H9 (cell line): ENCODE measurements at regions not wholly inside any gene's neighbourhood (a gene's known extent, or its start where the extent isn't known, plus 50 kb on each side); places are given as distances from the start of the nearest gene placed in this dataset.

Experiments used
- DNase-seq: peaks from one replicate; pipeline ENCODE4 v3.0.0-alpha.2; 2017
- H2AFZ ChIP-seq: one replicate; pipeline ENCODE4 v1.6.1; 2013; ENCODE audit warnings: mild to moderate bottlenecking, low read length, control low read depth, moderate library complexity
- H2AK5ac ChIP-seq: 2 replicates; pipeline ENCODE4 v1.6.1; 2013; ENCODE audit warnings: low read length, control low read depth, mixed read lengths; ENCODE audit not compliant: insufficient read length
- H2BK120ac ChIP-seq: one replicate; pipeline ENCODE4 v1.6.1; 2013; ENCODE audit warnings: low read depth, mild to moderate bottlenecking, low read length, control low read depth, inconsistent platforms; ENCODE audit not compliant: poor library complexity, severe bottlenecking
- H2BK12ac ChIP-seq: 2 replicates; pipeline ENCODE4 v1.6.1; 2013; ENCODE audit warnings: low read length, control low read depth, mixed read lengths, low read depth; ENCODE audit not compliant: insufficient read length
- H2BK15ac ChIP-seq: 2 replicates; pipeline ENCODE4 v1.6.1; 2013; ENCODE audit warnings: low read depth, low read length, control low read depth
- H2BK20ac ChIP-seq: one replicate; pipeline ENCODE4 v1.6.1; 2013; ENCODE audit warnings: low read depth, mild to moderate bottlenecking, low read length, control low read depth, inconsistent platforms; ENCODE audit not compliant: poor library complexity, severe bottlenecking
- H2BK5ac ChIP-seq: 2 replicates; pipeline ENCODE4 v1.6.1; 2013; ENCODE audit warnings: low read length, control low read depth, mixed read lengths; ENCODE audit not compliant: insufficient read length
- H3K14ac ChIP-seq: 2 replicates; pipeline ENCODE4 v1.6.1; 2013; ENCODE audit warnings: low read length, control low read depth; ENCODE audit not compliant: insufficient read depth
- H3K18ac ChIP-seq: 2 replicates; pipeline ENCODE4 v1.6.1; 2013; ENCODE audit warnings: low read depth, mild to moderate bottlenecking, mixed read lengths, low read length, control low read depth; ENCODE audit not compliant: insufficient read length
- H3K23ac ChIP-seq: 2 replicates; pipeline ENCODE4 v1.6.1; 2013; ENCODE audit warnings: low read length, control low read depth, mixed read lengths, low read depth; ENCODE audit not compliant: insufficient read length
- H3K23me2 ChIP-seq: 2 replicates; pipeline ENCODE4 v1.6.1; 2013; ENCODE audit warnings: low read depth, mild to moderate bottlenecking, mixed read lengths, low read length, control low read depth; ENCODE audit not compliant: insufficient read length, poor library complexity, severe bottlenecking
- H3K27ac ChIP-seq: 2 replicates; pipeline ENCODE4 v1.5.1; 2013; ENCODE audit warnings: low read length, control low read depth, mixed read lengths, low read depth; ENCODE audit not compliant: insufficient read length
- H3K27me3 ChIP-seq: 2 replicates; pipeline ENCODE4 v1.6.1; 2013; ENCODE audit warnings: low read length, control low read depth, inconsistent platforms; ENCODE audit not compliant: insufficient read depth
- H3K4ac ChIP-seq: 2 replicates; pipeline ENCODE4 v1.6.1; 2013; ENCODE audit warnings: low read depth, mild to moderate bottlenecking, control low read depth, inconsistent platforms, low read length, moderate library complexity
- H3K4me1 ChIP-seq: 2 replicates; pipeline ENCODE4 v1.6.1; 2013; ENCODE audit warnings: low read length, control low read depth, inconsistent platforms; ENCODE audit not compliant: insufficient read depth
- H3K4me2 ChIP-seq: 2 replicates; pipeline ENCODE4 v1.6.1; 2013; ENCODE audit warnings: low read length, control low read depth, mixed read lengths; ENCODE audit not compliant: insufficient read length, insufficient read depth
- H3K56ac ChIP-seq: 2 replicates; pipeline ENCODE4 v1.6.1; 2013; ENCODE audit warnings: low read depth, mild to moderate bottlenecking, mixed read lengths, low read length, control low read depth; ENCODE audit not compliant: insufficient read length
- H3K79me1 ChIP-seq: 2 replicates; pipeline ENCODE4 v1.6.1; 2013; ENCODE audit warnings: low read depth, mild to moderate bottlenecking, moderate library complexity, low read length, control low read depth, inconsistent platforms; ENCODE audit not compliant: insufficient read depth, poor library complexity, severe bottlenecking
- H3K79me2 ChIP-seq: 2 replicates; pipeline ENCODE4 v1.6.1; 2013; ENCODE audit warnings: low read length, control low read depth, inconsistent platforms; ENCODE audit not compliant: insufficient read depth
- H3K9ac ChIP-seq: 2 replicates; pipeline ENCODE4 v1.6.1; 2013; ENCODE audit warnings: low read length, control low read depth, mixed read lengths; ENCODE audit not compliant: insufficient read length; ENCODE audit errors: extremely low read depth
- H3K9me3 ChIP-seq: one replicate; pipeline ENCODE4 v1.6.1; 2013; ENCODE audit warnings: low read depth, low read length, inconsistent platforms; ENCODE audit not compliant: control insufficient read depth
- H3T11ph ChIP-seq: one replicate; pipeline ENCODE4 v1.6.1; 2013; ENCODE audit warnings: mild to moderate bottlenecking, low read length, control low read depth, inconsistent platforms
- H4K20me1 ChIP-seq: one replicate; pipeline ENCODE4 v1.6.1; 2013; ENCODE audit not compliant: control insufficient read depth, insufficient read length, insufficient read depth
- H4K5ac ChIP-seq: 2 replicates; pipeline ENCODE4 v1.6.1; 2013; ENCODE audit warnings: low read depth, mild to moderate bottlenecking, mixed read lengths, low read length, control low read depth; ENCODE audit not compliant: insufficient read length
- H4K8ac ChIP-seq: replicated peaks from 2 replicates; pipeline ENCODE4 v1.6.1; 2013; ENCODE audit warnings: low read length, control low read depth, mixed read lengths, low read depth; ENCODE audit not compliant: insufficient read length
- H4K91ac ChIP-seq: 2 replicates; pipeline ENCODE4 v1.6.1; 2013; ENCODE audit warnings: low read depth, mild to moderate bottlenecking, moderate library complexity, mixed read lengths, low read length, control low read depth; ENCODE audit not compliant: insufficient read length
- H3K27ac Mint-ChIP-seq, 3 experiments: 2 replicates in 2 of 3; 3 replicates in 1 of 3; pipeline ENCODE4 v1.8.0; 2020 to 2021; ENCODE audit warnings: mixed read lengths in 3 of 3, mild to moderate bottlenecking in 1 of 3, moderate library complexity in 1 of 3
- H3K27me3 Mint-ChIP-seq: 2 replicates; pipeline ENCODE4 v1.8.0; 2021; ENCODE audit warnings: low read depth, mild to moderate bottlenecking, moderate library complexity, mixed read lengths
- H3K36me3 Mint-ChIP-seq, 3 experiments: 2 replicates in 2 of 3; 3 replicates in 1 of 3; pipeline ENCODE4 v1.8.0; 2020 to 2021; ENCODE audit warnings: low read depth in 3 of 3, mixed read lengths in 3 of 3; ENCODE audit not compliant: insufficient read depth in 1 of 3
- H3K4me1 Mint-ChIP-seq, 2 experiments: 2 replicates each; pipeline ENCODE4 v1.8.0; 2020; ENCODE audit warnings: mixed read lengths in 2 of 2
- H3K4me3 Mint-ChIP-seq, 2 experiments: 2 replicates in 1 of 2; 3 replicates in 1 of 2; pipeline ENCODE4 v1.8.0; 2020 to 2021; ENCODE audit warnings: mild to moderate bottlenecking in 2 of 2, mixed read lengths in 2 of 2, moderate library complexity in 1 of 2
- H3K9me3 Mint-ChIP-seq, 2 experiments: 2 replicates in 1 of 2; 3 replicates in 1 of 2; pipeline ENCODE4 v1.8.0; 2020; ENCODE audit warnings: mild to moderate bottlenecking in 2 of 2, mixed read lengths in 2 of 2, moderate library complexity in 1 of 2
- WGBS: extraction: QIAGEN DNeasy Blood & Tissue Kit; methylation state at CpG from one replicate; pipeline ENCODE4 v1.1.7; 2013; ENCODE audit warnings: missing lambda C conversion rate, low lambda C conversion rate, mixed read lengths; ENCODE audit not compliant: insufficient read length; ENCODE audit errors: extremely low coverage; 5-methylcytosine and 5-hydroxymethylcytosine counted together
- TF ChIP-seq, protein P1 (sequence below): fragments of 200-600 bp; sonication (generic); conservative IDR thresholded peaks from 3 replicates; pipeline ENCODE4 v1.8.0; 2021; ENCODE audit warnings: antibody characterized with exemption, mild to moderate bottlenecking

DNA sequence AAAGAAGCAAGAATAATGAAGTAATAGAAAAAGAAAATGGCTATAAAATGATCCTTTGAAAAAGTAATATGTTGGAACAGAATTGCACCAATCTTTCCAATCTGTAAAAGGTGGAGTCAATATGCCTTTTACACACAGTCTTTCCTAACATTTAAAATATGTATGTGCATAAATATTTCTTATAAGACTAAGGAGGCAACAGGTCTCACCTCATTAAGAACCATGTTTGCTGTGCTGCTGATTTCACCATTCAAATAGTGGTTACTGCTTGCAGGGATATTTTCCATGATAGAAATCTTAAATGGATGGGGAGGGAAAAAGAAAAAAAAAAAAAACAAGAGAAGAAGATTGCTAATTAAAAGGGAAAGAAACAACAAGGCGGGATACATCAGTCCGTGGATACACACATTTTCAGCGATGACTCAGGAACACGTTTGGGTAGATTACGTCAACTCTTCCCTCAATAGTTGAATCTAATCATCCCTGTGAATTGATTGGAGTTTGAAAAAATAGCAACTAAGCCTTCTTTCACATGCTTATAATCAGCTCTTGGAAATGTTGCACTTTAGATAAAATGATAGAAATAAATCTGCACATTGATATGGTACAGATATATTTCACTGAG lies 2133.9 kb upstream of the CELF4 start:
- H3K56ac ChIP-seq = no peak overlapping the region
- Mint-ChIP-seq H3K9me3 (no peaks in the 10 kb centered on the region), H3K36me3 (peaks cover 1 to 7% (median 6%) of the 10 kb centered on the region in 3 experiments; a peak in 5 of 7 replicates), H3K4me3 (no peak overlapping the region; a peak in 1 of 5 replicates), H3K27me3 (no peaks in the 10 kb centered on the region), H3K27ac (no peak overlapping the region; a peak in 1 of 7 replicates), H3K4me1 (peaks cover 19 to 27% of the 10 kb centered on the region in 2 experiments)
- TF ChIP-seq, protein P1, sequence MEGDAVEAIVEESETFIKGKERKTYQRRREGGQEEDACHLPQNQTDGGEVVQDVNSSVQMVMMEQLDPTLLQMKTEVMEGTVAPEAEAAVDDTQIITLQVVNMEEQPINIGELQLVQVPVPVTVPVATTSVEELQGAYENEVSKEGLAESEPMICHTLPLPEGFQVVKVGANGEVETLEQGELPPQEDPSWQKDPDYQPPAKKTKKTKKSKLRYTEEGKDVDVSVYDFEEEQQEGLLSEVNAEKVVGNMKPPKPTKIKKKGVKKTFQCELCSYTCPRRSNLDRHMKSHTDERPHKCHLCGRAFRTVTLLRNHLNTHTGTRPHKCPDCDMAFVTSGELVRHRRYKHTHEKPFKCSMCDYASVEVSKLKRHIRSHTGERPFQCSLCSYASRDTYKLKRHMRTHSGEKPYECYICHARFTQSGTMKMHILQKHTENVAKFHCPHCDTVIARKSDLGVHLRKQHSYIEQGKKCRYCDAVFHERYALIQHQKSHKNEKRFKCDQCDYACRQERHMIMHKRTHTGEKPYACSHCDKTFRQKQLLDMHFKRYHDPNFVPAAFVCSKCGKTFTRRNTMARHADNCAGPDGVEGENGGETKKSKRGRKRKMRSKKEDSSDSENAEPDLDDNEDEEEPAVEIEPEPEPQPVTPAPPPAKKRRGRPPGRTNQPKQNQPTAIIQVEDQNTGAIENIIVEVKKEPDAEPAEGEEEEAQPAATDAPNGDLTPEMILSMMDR = no peak
- H3K23ac ChIP-seq = no peak overlapping the region
- no peak overlapping the region for H3K9ac ChIP-seq
- no peak overlapping the region for H3K14ac ChIP-seq
- no peak overlapping the region for H3K4me2 ChIP-seq
- H3K9me3 ChIP-seq = no peaks in the 10 kb centered on the region
- no peak overlapping the region for H3T11ph ChIP-seq
- H4K91ac ChIP-seq = no peak overlapping the region
- no peak overlapping the region for H2BK20ac ChIP-seq
- H2BK15ac ChIP-seq = no peak overlapping the region
- no peak overlapping the region for H4K8ac ChIP-seq
- no peaks in the 10 kb centered on the region for H3K27me3 ChIP-seq
- no peak overlapping the region for H2BK120ac ChIP-seq
- no peak overlapping the region for H3K18ac ChIP-seq
- H3K23me2 ChIP-seq = no peaks in the 10 kb centered on the region
- H3K79me2 ChIP-seq = no peaks in the 10 kb centered on the region
- H2AK5ac ChIP-seq = no peak overlapping the region
- no peak overlapping the region for H2BK5ac ChIP-seq
- WGBS = no CpG with 5 or more reads among the region's 5 CpGs
- H3K4me1 ChIP-seq = no peaks in the 10 kb centered on the region
- no peaks in the 10 kb centered on the region for H3K79me1 ChIP-seq
- no peak for DNase-seq
- H4K20me1 ChIP-seq = no peaks in the 10 kb centered on the region
- no peak overlapping the region for H2AFZ ChIP-seq
- H2BK12ac ChIP-seq = no peak overlapping the region
- no peak overlapping the region for H3K27ac ChIP-seq
- H3K4ac ChIP-seq = no peak overlapping the region
- H4K5ac ChIP-seq = no peak overlapping the region
